Stimulated activated CD4-positive, alpha-beta T cell treated with anti-CD3 and anti-CD28 coated beads, Interleukin-2, amount 100 ng/mL, for 48 hours (primary cell): ENCODE measurements at regions not wholly inside any gene's neighbourhood (a gene's known extent, or its start where the extent isn't known, plus 50 kb on each side); places are given as distances from the start of the nearest gene placed in this dataset.
"Not testable (repeated sequence)": the region's sequence is repeated elsewhere in the genome, so short reads cannot be mapped to it uniquely, and the experiment has no call there.

Experiments used
- DNase-seq, 2 donors: peaks; one replicate each; pipeline ENCODE4 v3.0.0-alpha.2; 2020

GRCh38 chr6:122222761-122223160, 176.7 kb upstream of the HSF2 start:
- no peak for DNase-seq

DNA sequence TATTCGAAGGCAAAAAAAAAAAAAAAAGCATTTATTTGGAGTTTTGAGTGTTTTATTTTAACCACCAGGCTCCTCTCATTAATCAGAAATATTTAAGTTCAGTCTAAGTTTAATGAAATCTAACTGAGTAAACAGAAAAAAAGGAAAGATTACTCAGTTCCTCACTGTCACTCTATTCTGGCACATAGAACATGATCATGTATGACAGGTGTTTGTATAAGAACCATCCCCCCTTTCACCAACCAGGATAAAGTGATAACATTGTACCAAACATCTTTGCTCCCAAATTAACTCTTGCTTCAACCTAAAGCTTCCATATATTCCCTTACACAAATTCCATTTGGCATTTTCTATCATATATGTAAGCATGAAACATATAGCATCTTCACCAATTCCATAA, 176.2 kb upstream of the HSF2 start:
- DNase-seq = no peak

GRCh38 chr6:122238861-122239260, 160.6 kb upstream of the HSF2 start:
- no peak for DNase-seq

DNA sequence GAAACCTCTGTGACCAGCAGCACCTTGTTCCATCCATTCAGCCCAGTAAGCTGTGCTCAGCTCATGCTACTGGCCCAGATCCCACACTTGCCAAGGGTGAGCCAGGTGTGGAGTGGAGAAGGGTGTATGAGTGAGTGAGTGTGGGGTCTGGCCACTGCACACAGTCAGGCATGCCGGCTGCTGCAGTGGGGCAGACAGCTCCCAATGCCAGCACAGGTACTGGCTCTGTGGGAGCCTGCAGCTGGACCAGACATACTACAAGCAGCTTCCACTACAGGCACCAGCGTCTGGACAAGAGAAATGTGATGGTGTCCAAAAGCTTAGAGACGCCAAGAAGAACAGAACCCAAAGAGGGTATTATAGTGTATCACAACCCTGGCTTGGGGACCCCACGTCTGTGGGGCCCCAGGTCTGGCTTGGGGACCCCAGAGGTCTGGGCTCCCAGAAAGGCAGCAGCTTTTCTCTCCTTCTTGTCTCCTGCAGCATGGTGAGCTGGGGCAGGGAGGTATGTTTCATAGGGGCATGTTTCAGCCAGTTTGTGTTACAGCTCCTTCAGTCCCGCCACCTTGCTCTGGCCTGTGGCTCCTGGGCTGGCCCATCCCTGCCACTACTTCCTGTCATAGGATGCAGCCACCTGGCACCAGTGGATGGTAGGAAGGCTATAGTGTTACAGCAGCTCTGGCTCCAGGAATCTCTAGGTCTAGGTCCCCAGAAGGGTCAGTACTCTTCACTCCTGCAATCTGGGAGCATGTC, 152.4 kb upstream of the HSF2 start:
- no peak for DNase-seq

GRCh38 chr6:122248001-122248669, 151.3 kb upstream of the HSF2 start:
- DNase-seq = no peak

- no peak for DNase-seq
Observed at GRCh38 chr6:122248844-122249243, 150.6 kb upstream of the HSF2 start.

DNA sequence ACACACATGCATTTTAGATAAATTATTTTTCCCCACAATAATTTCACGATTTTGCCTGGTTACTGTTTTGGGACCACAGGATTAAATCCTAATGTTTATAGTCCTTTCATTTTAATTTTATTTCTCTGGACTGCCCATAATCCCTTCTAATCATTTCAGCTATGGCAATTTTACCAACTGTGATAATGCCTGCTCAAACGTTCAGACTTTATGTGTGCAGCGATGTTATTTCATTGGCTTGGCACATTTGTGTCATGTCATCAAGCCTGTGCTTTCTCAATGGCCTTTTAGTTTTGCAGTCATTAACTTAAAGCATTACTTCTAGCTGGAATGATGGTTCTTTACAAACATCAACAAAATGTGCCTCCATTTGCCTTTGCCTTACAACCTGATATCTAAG, 140.6 kb upstream of the HSF2 start:
- DNase-seq = no peak

GRCh38 chr6:122264557-122264956, 134.9 kb upstream of the HSF2 start:
- no peak for DNase-seq

DNA sequence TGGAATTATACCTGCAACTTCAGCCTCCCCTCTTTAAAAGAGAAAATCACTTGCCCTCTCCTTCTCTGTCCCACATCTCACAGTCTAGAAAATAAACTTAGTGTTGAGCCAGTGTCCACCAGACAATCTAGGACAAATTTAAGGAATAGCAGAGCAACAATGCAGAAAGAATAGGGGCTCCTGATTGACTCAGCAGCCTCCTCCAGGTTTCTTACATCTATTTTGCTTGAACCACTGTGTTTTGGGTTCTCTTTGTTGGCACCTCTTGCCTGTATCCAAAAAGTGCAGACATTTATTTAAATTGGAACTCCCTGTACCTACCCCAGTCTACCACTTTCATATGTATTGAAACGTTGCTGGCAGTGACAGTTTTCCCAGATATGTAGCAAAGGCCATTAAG, 133.7 kb upstream of the HSF2 start:
- DNase-seq = no peak

GRCh38 chr6:122268394-122268793, 131.1 kb upstream of the HSF2 start:
- DNase-seq = no peak

GRCh38 chr6:122276637-122277036, 122.8 kb upstream of the HSF2 start:
- no peak for DNase-seq

- not testable (repeated sequence) for DNase-seq
Observed at GRCh38 chr6:122280105-122281021, 119.1 kb upstream of the HSF2 start.

DNA sequence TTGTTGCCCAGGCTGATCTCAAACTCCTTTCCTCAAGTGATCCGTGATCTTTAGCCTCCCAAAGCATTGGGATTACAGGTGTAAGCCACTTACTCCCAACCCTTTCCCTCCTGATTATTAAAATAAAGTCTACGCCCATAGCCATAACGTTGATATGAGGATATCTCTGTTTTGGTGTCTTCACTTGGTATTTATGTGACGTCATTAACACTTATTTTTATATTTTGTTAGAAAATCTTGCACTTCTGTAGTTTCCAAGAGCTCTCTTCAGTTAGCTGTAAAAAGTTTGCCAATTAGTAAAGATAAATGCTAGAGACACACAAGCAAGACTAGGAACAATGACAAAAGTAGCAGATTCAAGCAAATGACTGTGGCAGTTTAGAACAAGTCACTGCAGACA, 115.6 kb upstream of the HSF2 start:
- no peak for DNase-seq

DNA sequence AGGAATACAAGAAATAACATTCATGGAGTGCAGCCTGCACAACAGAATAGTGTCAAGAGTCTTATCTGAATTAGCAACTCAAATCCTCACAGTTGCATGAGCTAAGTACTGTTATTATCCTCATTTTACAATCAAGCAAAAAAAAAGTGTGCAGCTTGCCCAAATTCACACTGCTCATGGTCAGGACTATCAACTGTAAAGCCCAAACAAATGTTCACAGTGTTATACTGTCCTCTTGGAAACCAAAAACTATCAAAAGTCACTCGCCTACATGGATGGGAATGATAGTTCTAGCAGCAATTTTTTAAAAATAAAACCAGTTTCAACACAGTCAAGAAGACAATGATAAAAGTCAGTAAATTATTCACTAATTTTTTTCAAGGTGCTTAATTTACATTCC, 114.6 kb upstream of the HSF2 start:
- no peak for DNase-seq

- no peak for DNase-seq
Observed at GRCh38 chr6:122285292-122285913, 114.0 kb upstream of the HSF2 start.

DNA sequence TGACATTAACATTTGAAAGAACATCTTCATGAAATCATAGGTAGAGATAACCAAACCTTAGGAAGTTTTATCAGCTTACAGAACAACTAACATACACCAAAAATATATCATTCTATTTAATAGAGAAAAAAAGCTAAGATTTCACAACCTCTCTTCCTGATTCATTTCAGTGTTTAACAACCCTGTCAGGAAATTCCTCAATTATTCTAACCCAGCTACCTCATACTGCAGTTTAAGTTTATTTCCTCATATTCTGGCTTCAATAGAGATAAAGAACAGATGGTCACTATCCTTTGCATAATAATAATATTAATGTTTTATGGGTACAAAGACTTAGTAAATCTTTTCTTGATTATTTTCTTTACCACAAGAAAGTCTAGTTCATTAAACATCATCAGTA, 112.9 kb upstream of the HSF2 start:
- DNase-seq = no peak

DNA sequence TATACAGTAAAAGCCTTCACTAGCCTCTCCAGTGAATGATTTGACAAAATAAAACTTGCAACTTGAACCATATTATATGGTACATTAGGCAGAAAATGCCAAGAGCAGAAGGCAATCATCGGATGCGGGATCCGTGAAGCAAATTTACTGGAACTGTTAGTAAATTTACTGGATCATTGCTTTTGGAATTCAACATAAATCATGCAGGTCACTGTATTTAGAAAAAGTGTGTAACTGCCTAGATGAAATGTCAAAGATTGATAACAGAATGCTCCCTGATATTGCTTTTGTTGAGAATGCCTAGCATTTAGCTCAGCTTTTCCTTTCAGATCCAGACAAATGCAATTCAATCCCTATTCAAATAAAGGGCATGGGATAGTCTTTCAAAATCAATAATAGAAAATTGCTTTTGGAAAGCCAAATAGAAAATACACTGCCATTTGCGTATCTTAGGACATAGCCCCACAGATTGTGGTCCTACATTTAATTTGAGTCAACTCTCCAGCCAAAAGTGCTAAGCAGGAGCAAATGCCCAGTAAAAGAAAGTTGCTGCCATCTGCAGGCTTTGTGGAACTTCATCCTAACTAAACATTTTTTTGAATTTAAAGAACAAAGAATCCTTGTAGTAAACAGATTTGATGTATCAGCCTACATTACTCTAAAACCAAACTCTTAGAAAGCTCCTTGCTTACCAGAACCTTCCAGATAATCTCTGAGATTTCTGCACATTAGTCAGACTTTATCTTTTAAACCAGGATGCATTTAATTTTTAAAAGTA, 109.5 kb upstream of the HSF2 start:
- DNase-seq = no peak

DNA sequence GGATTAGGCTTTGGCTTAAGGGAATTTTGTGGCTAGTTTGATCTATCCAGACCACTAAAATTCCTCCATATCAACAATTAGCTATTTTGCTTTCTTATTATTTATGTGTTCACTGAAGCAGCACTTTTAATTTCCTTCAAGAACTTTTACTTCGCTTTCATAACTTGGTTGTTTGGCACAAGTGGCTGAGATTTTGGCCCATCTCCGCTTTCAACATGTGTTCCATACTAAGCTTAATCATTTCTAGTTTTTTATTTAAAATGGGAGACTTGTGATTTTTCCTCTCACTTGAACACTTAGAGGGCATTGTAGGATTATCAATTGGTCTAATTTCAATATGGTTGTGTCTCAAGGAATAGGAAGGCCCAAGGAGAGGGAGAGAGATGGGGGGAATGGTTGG, 102.4 kb upstream of the HSF2 start:
- no peak for DNase-seq

GRCh38 chr6:122302067-122302466, 97.4 kb upstream of the HSF2 start:
- DNase-seq = no peak

DNA sequence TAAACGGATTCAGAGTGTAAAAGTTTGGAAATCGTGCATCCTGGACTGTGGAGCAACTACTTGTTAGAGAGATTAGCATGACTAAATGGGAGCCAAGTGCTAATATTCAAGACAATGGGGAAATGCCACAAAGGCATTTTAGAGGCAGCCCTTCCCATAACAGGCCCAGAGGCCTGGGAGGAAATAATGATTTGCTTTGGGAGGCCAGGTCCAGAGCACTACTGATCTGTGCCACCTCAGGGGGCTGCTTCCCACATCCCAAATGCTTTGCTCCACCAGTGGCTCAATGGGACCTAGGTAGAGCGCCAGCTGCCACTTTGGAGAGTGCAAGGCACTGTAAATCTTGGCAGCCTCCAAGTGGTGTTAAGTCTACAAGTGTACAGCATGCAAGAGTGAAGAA, 91.9 kb upstream of the HSF2 start:
- DNase-seq = no peak

DNA sequence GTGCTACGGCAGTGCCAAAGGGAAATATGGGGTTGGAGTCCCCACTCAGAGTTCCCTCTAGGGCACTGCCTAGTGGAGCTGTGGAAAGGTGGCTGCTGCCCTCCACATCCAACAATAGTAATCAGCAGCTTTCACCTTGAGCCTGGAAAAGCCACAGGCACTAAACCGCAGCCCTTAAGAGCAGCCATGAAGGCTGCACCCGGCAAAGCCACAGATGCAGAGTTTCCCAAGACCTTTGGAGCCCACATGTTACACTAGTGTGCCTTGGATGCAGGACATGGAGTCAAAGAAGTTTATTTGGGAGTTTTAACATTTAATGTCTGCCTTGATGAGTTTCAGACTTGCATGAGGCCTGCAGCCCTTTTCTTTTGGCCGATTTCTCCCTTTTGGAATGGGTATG, 91.4 kb upstream of the HSF2 start:
- DNase-seq = no peak

GRCh38 chr6:122315842-122316241, 83.6 kb upstream of the HSF2 start:
- no peak for DNase-seq
